HCT116 (cell line): ENCODE measurements at regions not wholly inside any gene's neighbourhood (a gene's known extent, or its start where the extent isn't known, plus 50 kb on each side); places are given as distances from the start of the nearest gene placed in this dataset.

ENCODE experiments used
- ATF3 ChIP-seq: IDR thresholded peaks from 2 replicates; pipeline ENCODE4 v1.6.1; 2012
- JUND ChIP-seq: IDR thresholded peaks from 2 replicates; pipeline ENCODE4 v1.6.1; 2012
- POLR2AphosphoS5 ChIP-seq: IDR thresholded peaks from 2 replicates; pipeline ENCODE4 v1.6.1; 2011; ENCODE audit warnings: mild to moderate bottlenecking, low read depth, low read length, moderate library complexity
- RAD21 ChIP-seq: IDR thresholded peaks from 2 replicates; pipeline ENCODE4 v1.6.1; 2012; ENCODE audit warnings: low read depth, mild to moderate bottlenecking
- SIN3A ChIP-seq: IDR thresholded peaks from 2 replicates; pipeline ENCODE4 v1.6.1; 2012; ENCODE audit warnings: low read depth
- TCF7L2 ChIP-seq: IDR thresholded peaks from 2 replicates; pipeline ENCODE4 v1.7.0; 2011; ENCODE audit warnings: borderline replicate concordance, inconsistent platforms; ENCODE audit not compliant: insufficient read depth, insufficient read length; ENCODE audit errors: extremely low read depth
- TF ChIP-seq, protein P1 (sequence below), 3 experiments: fragments of 200-600 bp in 1 of 3; sonication (generic) in 1 of 3; IDR thresholded peaks in 2 of 3; conservative IDR thresholded peaks in 1 of 3; 2 replicates each; pipeline ENCODE4 v1.5.1; 2012 to 2017; ENCODE audit warnings: low read depth in 2 of 3, low read length in 2 of 3, antibody characterized with exemption in 1 of 3, borderline replicate concordance in 1 of 3, control low read depth in 1 of 3, mild to moderate bottlenecking in 1 of 3, mixed read lengths in 1 of 3, mixed run types in 1 of 3, moderate library complexity in 1 of 3; ENCODE audit not compliant: insufficient read depth in 1 of 3
- TF ChIP-seq, protein P2 (sequence below): IDR thresholded peaks from 2 replicates; pipeline ENCODE4 v1.6.1; 2012; ENCODE audit warnings: low read depth

- TF ChIP-seq, protein P1, sequence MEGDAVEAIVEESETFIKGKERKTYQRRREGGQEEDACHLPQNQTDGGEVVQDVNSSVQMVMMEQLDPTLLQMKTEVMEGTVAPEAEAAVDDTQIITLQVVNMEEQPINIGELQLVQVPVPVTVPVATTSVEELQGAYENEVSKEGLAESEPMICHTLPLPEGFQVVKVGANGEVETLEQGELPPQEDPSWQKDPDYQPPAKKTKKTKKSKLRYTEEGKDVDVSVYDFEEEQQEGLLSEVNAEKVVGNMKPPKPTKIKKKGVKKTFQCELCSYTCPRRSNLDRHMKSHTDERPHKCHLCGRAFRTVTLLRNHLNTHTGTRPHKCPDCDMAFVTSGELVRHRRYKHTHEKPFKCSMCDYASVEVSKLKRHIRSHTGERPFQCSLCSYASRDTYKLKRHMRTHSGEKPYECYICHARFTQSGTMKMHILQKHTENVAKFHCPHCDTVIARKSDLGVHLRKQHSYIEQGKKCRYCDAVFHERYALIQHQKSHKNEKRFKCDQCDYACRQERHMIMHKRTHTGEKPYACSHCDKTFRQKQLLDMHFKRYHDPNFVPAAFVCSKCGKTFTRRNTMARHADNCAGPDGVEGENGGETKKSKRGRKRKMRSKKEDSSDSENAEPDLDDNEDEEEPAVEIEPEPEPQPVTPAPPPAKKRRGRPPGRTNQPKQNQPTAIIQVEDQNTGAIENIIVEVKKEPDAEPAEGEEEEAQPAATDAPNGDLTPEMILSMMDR (IDR thresholded peaks at IDR 0.05 in 2 of 3, conservative IDR thresholded peaks at IDR 0.05 in 1 of 3; ENCODE audit: borderline replicate concordance in 1 of 3, insufficient read depth in 1 of 3, low read depth in 2 of 3, low read length in 2 of 3), result no peak
- no peak for TF ChIP-seq RAD21
- TF ChIP-seq SIN3A, result no peak
- TF ChIP-seq, protein P2, sequence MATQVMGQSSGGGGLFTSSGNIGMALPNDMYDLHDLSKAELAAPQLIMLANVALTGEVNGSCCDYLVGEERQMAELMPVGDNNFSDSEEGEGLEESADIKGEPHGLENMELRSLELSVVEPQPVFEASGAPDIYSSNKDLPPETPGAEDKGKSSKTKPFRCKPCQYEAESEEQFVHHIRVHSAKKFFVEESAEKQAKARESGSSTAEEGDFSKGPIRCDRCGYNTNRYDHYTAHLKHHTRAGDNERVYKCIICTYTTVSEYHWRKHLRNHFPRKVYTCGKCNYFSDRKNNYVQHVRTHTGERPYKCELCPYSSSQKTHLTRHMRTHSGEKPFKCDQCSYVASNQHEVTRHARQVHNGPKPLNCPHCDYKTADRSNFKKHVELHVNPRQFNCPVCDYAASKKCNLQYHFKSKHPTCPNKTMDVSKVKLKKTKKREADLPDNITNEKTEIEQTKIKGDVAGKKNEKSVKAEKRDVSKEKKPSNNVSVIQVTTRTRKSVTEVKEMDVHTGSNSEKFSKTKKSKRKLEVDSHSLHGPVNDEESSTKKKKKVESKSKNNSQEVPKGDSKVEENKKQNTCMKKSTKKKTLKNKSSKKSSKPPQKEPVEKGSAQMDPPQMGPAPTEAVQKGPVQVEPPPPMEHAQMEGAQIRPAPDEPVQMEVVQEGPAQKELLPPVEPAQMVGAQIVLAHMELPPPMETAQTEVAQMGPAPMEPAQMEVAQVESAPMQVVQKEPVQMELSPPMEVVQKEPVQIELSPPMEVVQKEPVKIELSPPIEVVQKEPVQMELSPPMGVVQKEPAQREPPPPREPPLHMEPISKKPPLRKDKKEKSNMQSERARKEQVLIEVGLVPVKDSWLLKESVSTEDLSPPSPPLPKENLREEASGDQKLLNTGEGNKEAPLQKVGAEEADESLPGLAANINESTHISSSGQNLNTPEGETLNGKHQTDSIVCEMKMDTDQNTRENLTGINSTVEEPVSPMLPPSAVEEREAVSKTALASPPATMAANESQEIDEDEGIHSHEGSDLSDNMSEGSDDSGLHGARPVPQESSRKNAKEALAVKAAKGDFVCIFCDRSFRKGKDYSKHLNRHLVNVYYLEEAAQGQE, result no peak
- TF ChIP-seq TCF7L2, result no peak
- no peak for TF ChIP-seq POLR2AphosphoS5
- no peak for TF ChIP-seq JUND
- no peak for TF ChIP-seq ATF3
Measured at GRCh38 chr3:124089214-124089613, 97.3 kb upstream of the ROPN1 start.
